ENCODE measurements at regions not wholly inside any gene's neighbourhood (a gene's known extent, or its start where the extent isn't known, plus 50 kb on each side); places are given as distances from the start of the nearest gene placed in this dataset.

- no peak for TF ChIP-seq POLR2A (IDR thresholded peaks at IDR 0.05; ENCODE audit: low read depth)
- no peak for TF ChIP-seq EP300 (IDR thresholded peaks at IDR 0.05)
- no peak for TF ChIP-seq POLR2AphosphoS5 (IDR thresholded peaks at IDR 0.05)
- no peak for TF ChIP-seq CTCF (IDR thresholded peaks at IDR 0.05)
- Histone ChIP-seq H3K36me3 (no peaks in the 10 kb centered on the region), H3K4me3 (no peak overlapping the region), H3K27me3 (no peaks in the 10 kb centered on the region), H3K4me1 (peaks cover 0 to 12% (median 6%) of the 10 kb centered on the region in 4 donors), H3K27ac (replicated peaks in 1 of 4) (no peak overlapping the region), H3K9me3 (no peaks in the 10 kb centered on the region)
- intact Hi-C loops (cut with DNase I) = no loop called here
- no peak for DNase-seq (ENCODE audit: extremely low spot score)
Observed at GRCh38 chr11:30735946-30736345, 149.8 kb upstream of the MPPED2 start.

DNA sequence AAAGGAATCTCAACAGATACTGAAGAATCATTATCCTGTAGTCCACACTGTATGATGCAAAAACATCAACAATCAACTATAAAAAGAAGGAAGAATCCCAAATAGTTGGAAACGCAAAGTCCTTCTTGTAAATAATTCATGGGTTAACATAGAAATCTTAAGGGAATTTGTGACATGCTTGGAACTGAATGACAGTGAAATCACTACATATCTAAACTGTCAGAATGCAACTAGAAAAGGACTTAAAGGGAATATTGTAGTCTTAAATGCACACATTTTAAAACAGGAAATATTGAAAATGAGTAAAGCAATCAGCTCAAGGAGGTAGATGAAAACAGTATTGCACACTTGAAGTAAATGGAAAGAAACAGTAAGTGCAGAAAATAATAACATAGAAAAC, 147.6 kb upstream of the MPPED2 start:
- H3K9me3 ChIP-seq = no peaks in the 10 kb centered on the region
- WGBS = 74% methylated on average over 1 of the region's 1 CpG
- no peak overlapping the region for H3K27ac ChIP-seq (replicated peaks in 1 of 4)
- no peaks in the 10 kb centered on the region for H3K27me3 ChIP-seq
- no peaks in the 10 kb centered on the region for H3K36me3 ChIP-seq
- intact Hi-C loops (cut with DNase I) = no loop called here
- no peak for DNase-seq (ENCODE audit: extremely low spot score)
- H3K4me1 ChIP-seq = no peaks in the 10 kb centered on the region
- TF ChIP-seq POLR2AphosphoS5 (IDR thresholded peaks at IDR 0.05) (no peak), POLR2A (IDR thresholded peaks at IDR 0.05; ENCODE audit: low read depth) (no peak), EP300 (IDR thresholded peaks at IDR 0.05) (no peak), CTCF (IDR thresholded peaks at IDR 0.05) (no peak)
- no peak overlapping the region for H3K4me3 ChIP-seq

GRCh38 chr11:30730011-30730410, 143.9 kb upstream of the MPPED2 start:
- intact Hi-C loops (cut with DNase I) = no loop called here
- no peak for TF ChIP-seq EP300 (IDR thresholded peaks at IDR 0.05)
- TF ChIP-seq CTCF (IDR thresholded peaks at IDR 0.05) = no peak
- no peak for TF ChIP-seq POLR2A (IDR thresholded peaks at IDR 0.05; ENCODE audit: low read depth)
- TF ChIP-seq POLR2AphosphoS5 (IDR thresholded peaks at IDR 0.05) = no peak
- Histone ChIP-seq H3K4me3 (no peak overlapping the region), H3K36me3 (no peaks in the 10 kb centered on the region), H3K4me1 (no peaks in the 10 kb centered on the region), H3K27ac (replicated peaks in 1 of 4) (no peak overlapping the region), H3K9me3 (no peaks in the 10 kb centered on the region), H3K27me3 (no peaks in the 10 kb centered on the region)
- DNase-seq (ENCODE audit: extremely low spot score) = no peak
- 86% methylated on average over 1 of the region's 1 CpG for WGBS

GRCh38 chr11:30729187-30729713, 143.1 kb upstream of the MPPED2 start:
- Histone ChIP-seq H3K27ac (replicated peaks in 1 of 4) (no peak overlapping the region), H3K27me3 (no peaks in the 10 kb centered on the region), H3K9me3 (no peaks in the 10 kb centered on the region), H3K36me3 (no peaks in the 10 kb centered on the region), H3K4me1 (no peaks in the 10 kb centered on the region), H3K4me3 (no peak overlapping the region)
- intact Hi-C loops (cut with DNase I) = no loop called here
- TF ChIP-seq POLR2AphosphoS5 (IDR thresholded peaks at IDR 0.05) (no peak), CTCF (IDR thresholded peaks at IDR 0.05) (no peak), POLR2A (IDR thresholded peaks at IDR 0.05; ENCODE audit: low read depth) (no peak), EP300 (IDR thresholded peaks at IDR 0.05) (no peak)
- DNase-seq (ENCODE audit: extremely low spot score) = no peak
- WGBS = 50% methylated on average over 1 of the region's 1 CpG

DNA sequence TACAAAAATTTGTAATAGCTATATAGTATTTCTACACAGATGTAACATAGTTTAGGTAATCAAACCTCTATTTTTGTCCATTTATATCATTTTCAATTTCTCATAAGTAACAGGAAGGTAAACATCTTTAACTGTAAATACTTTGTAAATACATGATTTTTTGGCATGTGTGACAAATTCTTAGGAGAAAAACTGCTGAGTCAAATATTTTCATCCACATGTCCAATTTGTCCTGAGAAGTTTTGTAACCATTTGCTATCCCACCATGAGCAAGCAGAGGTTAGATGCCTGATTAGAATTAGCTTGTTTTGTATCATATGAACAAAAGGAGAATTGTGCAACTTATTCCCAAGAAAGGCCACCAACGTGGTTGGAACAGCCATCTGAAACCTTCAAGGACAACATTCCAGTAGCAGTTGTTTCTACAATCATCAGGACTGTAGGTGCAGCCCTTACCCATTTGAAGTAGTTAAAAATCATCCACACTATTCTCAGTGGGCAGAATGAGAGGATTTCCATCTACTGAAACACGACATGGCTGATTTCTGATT, 139.6 kb upstream of the MPPED2 start:
- WGBS = 78% methylated on average over 2 of the region's 2 CpGs
- H3K27me3 ChIP-seq = no peaks in the 10 kb centered on the region
- no peak overlapping the region for H3K4me3 ChIP-seq
- TF ChIP-seq CTCF (IDR thresholded peaks at IDR 0.05) = no peak
- no peaks in the 10 kb centered on the region for H3K36me3 ChIP-seq
- H3K4me1 ChIP-seq = no peaks in the 10 kb centered on the region
- no peaks in the 10 kb centered on the region for H3K9me3 ChIP-seq
- H3K27ac ChIP-seq (replicated peaks in 1 of 4) = no peak overlapping the region
- DNase-seq (ENCODE audit: extremely low spot score) = no peak
- intact Hi-C loops (cut with DNase I) = no loop called here
